Large intestine (tissue), 3 donors: ENCODE measurements at regions not wholly inside any gene's neighbourhood (a gene's known extent, or its start where the extent isn't known, plus 50 kb on each side); places are given as distances from the start of the nearest gene placed in this dataset.
"Not testable (repeated sequence)": the region's sequence is repeated elsewhere in the genome, so short reads cannot be mapped to it uniquely, and the experiment has no call there.

Source experiments
- DNase-seq, 2 donors: peaks; one replicate each; pipeline versions ENCODE4 v3.0.0 to v3.0.0-alpha.2; 2013
- H3K27ac ChIP-seq: one replicate; pipeline ENCODE4 v1.5.1; 2013; ENCODE audit warnings: low read length
- H3K27me3 ChIP-seq: 2 replicates; pipeline ENCODE4 v1.6.1; 2013; ENCODE audit warnings: low read length; ENCODE audit not compliant: control insufficient read depth, insufficient read depth
- H3K36me3 ChIP-seq: 2 replicates; pipeline ENCODE4 v1.6.1; 2013; ENCODE audit warnings: low read length; ENCODE audit not compliant: control insufficient read depth, insufficient read depth
- H3K4me1 ChIP-seq: one replicate; pipeline ENCODE4 v1.6.1; 2013; ENCODE audit warnings: low read length; ENCODE audit not compliant: control insufficient read depth, insufficient read depth
- H3K4me3 ChIP-seq: one replicate; pipeline ENCODE4 v1.5.1; 2013; ENCODE audit warnings: low read length
- H3K9me3 ChIP-seq: one replicate; pipeline ENCODE4 v1.6.1; 2013; ENCODE audit warnings: mild to moderate bottlenecking, low read depth, low read length, moderate library complexity; ENCODE audit not compliant: control insufficient read depth
- WGBS: methylation state at CpG from one replicate; pipeline ENCODE4 v1.1.5; 2013; ENCODE audit warnings: low lambda C conversion rate; ENCODE audit not compliant: insufficient coverage; 5-methylcytosine and 5-hydroxymethylcytosine counted together

- no peaks in the 10 kb centered on the region for H3K36me3 ChIP-seq
- H3K4me3 ChIP-seq: no peak overlapping the region
- no peaks in the 10 kb centered on the region for H3K27me3 ChIP-seq
- H3K27ac ChIP-seq: no peak overlapping the region
- no peaks in the 10 kb centered on the region for H3K4me1 ChIP-seq
- no peaks in the 10 kb centered on the region for H3K9me3 ChIP-seq
- WGBS: no CpG with 5 or more reads among the region's 5 CpGs
- DNase-seq: no peak
These were observed 457.9 kb upstream of the ISX start for GRCh38 chr22:34608106-34608505.

GRCh38 chr22:34608540-34609115 lies 457.3 kb upstream of the ISX start:
- H3K9me3 ChIP-seq: no peaks in the 10 kb centered on the region
- no peaks in the 10 kb centered on the region for H3K27me3 ChIP-seq
- H3K4me3 ChIP-seq: no peak overlapping the region
- H3K27ac ChIP-seq: no peak overlapping the region
- H3K36me3 ChIP-seq: no peaks in the 10 kb centered on the region
- no peak for DNase-seq
- WGBS: no CpG with 5 or more reads among the region's 1 CpG
- H3K4me1 ChIP-seq: no peaks in the 10 kb centered on the region

DNA sequence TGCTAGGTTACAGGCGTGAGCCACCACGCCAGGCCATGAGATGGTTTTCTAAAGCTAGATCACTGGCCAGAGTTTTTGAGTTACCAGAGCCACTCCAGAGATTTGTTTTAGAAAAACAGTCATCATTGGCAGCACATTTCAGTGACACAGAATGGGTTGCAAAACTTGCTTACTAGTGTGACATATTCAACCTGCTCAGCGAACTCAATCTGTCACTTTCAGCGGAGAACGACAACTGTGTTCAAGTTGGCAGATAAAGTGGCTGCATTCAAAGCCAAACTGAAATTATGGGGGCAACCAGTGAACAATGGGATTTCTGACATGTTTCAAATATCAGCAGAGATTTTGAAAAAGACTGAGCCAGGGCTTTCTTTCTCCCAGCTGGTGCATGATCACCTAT lies 456.3 kb upstream of the ISX start:
- H3K36me3 ChIP-seq: no peaks in the 10 kb centered on the region
- no CpG with 5 or more reads among the region's 5 CpGs for WGBS
- no peak overlapping the region for H3K27ac ChIP-seq
- no peaks in the 10 kb centered on the region for H3K4me1 ChIP-seq
- no peaks in the 10 kb centered on the region for H3K9me3 ChIP-seq
- H3K27me3 ChIP-seq: no peaks in the 10 kb centered on the region
- no peak for DNase-seq
- H3K4me3 ChIP-seq: no peak overlapping the region

GRCh38 chr22:34620161-34620560 lies 445.8 kb upstream of the ISX start:
- no peaks in the 10 kb centered on the region for H3K4me1 ChIP-seq
- DNase-seq: no peak
- no peaks in the 10 kb centered on the region for H3K9me3 ChIP-seq
- no CpG with 5 or more reads among the region's 9 CpGs for WGBS
- no peaks in the 10 kb centered on the region for H3K27me3 ChIP-seq
- H3K27ac ChIP-seq: no peak overlapping the region
- H3K4me3 ChIP-seq: no peak overlapping the region
- no peaks in the 10 kb centered on the region for H3K36me3 ChIP-seq

GRCh38 chr22:34620832-34621231 lies 445.1 kb upstream of the ISX start:
- no peak overlapping the region for H3K27ac ChIP-seq
- no peaks in the 10 kb centered on the region for H3K4me1 ChIP-seq
- no peaks in the 10 kb centered on the region for H3K9me3 ChIP-seq
- H3K27me3 ChIP-seq: no peaks in the 10 kb centered on the region
- H3K4me3 ChIP-seq: no peak overlapping the region
- H3K36me3 ChIP-seq: no peaks in the 10 kb centered on the region
- no peak for DNase-seq
- WGBS: no CpG with 5 or more reads among the region's 8 CpGs

- no CpG with 5 or more reads among the region's 4 CpGs for WGBS
- no peaks in the 10 kb centered on the region for H3K9me3 ChIP-seq
- H3K4me3 ChIP-seq: no peak overlapping the region
- H3K27me3 ChIP-seq: no peaks in the 10 kb centered on the region
- no peak for DNase-seq
- no peak overlapping the region for H3K27ac ChIP-seq
- H3K4me1 ChIP-seq: no peaks in the 10 kb centered on the region
- H3K36me3 ChIP-seq: no peaks in the 10 kb centered on the region
These were observed 443.4 kb upstream of the ISX start for GRCh38 chr22:34622602-34623001.

- no peak overlapping the region for H3K4me3 ChIP-seq
- H3K4me1 ChIP-seq: no peaks in the 10 kb centered on the region
- no CpG with 5 or more reads among the region's 4 CpGs for WGBS
- H3K9me3 ChIP-seq: no peaks in the 10 kb centered on the region
- no peak overlapping the region for H3K27ac ChIP-seq
- no peak for DNase-seq
- H3K36me3 ChIP-seq: no peaks in the 10 kb centered on the region
- H3K27me3 ChIP-seq: no peaks in the 10 kb centered on the region
These were observed 442.4 kb upstream of the ISX start for GRCh38 chr22:34623580-34623979.

- H3K9me3 ChIP-seq, H3K4me1 ChIP-seq, H3K27ac ChIP-seq, H3K36me3 ChIP-seq, DNase-seq, H3K27me3 ChIP-seq, H3K4me3 ChIP-seq: not testable (repeated sequence)
- no CpG with 5 or more reads among the region's 30 CpGs for WGBS
These were observed 440.1 kb upstream of the ISX start for GRCh38 chr22:34625892-34626291.

DNA sequence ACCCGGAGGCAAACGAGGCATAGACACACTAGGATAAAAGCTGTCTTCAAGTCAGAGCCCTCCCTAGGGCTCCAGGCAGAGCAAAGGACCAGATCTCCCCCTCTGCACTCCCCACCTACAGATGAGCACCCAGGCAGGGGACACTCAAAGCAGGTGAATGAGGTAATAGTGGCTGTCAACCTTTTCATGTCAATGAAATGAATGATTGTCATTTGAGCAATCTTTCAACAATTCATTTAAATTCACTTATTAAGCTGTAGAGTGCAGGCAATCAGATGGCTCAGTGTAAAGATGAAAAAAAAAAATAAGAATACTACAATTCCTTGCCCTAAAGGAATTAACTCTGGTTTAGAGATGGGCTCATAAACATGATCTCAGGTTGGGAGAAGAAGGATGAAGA lies 427.8 kb upstream of the ISX start:
- Histone ChIP-seq H3K4me3 (no peak overlapping the region), H3K27me3 (no peaks in the 10 kb centered on the region), H3K9me3 (no peaks in the 10 kb centered on the region), H3K4me1 (no peaks in the 10 kb centered on the region), H3K27ac (no peak overlapping the region), H3K36me3 (no peaks in the 10 kb centered on the region)
- DNase-seq: no peak
- no CpG with 5 or more reads among the region's 2 CpGs for WGBS

DNA sequence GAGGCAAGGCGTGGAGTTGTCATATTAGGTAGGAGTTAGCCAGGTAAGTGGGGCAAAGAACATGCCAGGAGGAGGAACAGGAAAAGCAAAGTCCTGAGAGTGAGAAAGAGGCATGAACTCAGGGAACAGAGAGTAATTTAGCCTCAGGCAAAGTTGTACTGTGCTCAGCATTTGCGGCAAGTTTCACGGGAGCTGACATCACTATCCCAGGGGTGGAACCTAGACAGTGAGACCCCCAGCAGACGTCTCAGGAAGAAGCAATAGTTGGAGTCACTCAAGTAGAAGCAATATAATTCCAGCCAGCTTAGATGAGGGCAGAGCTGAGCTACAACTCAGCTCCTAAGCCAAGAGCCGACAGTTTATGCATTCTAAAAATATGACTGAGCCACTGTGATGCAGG lies 426.0 kb upstream of the ISX start:
- Histone ChIP-seq H3K27me3 (no peaks in the 10 kb centered on the region), H3K27ac (no peak overlapping the region), H3K4me1 (no peaks in the 10 kb centered on the region), H3K9me3 (no peaks in the 10 kb centered on the region), H3K36me3 (no peaks in the 10 kb centered on the region), H3K4me3 (no peak overlapping the region)
- WGBS: 100% methylated on average over 1 of the region's 5 CpGs
- no peak for DNase-seq

- Histone ChIP-seq H3K36me3 (no peaks in the 10 kb centered on the region), H3K9me3 (no peaks in the 10 kb centered on the region), H3K27ac (no peak overlapping the region), H3K4me3 (no peak overlapping the region), H3K4me1 (no peaks in the 10 kb centered on the region), H3K27me3 (no peaks in the 10 kb centered on the region)
- DNase-seq: no peak
- WGBS: 57% methylated on average over 4 of the region's 6 CpGs
These were observed 420.6 kb upstream of the ISX start for GRCh38 chr22:34645375-34645774.
